GM04503 (cell line): ENCODE measurements at regions not wholly inside any gene's neighbourhood (a gene's known extent, or its start where the extent isn't known, plus 50 kb on each side); places are given as distances from the start of the nearest gene placed in this dataset.
"Not testable (repeated sequence)": the region's sequence is repeated elsewhere in the genome, so short reads cannot be mapped to it uniquely, and the experiment has no call there.

Experiments used
- DNase-seq: peaks from one replicate; pipeline ENCODE4 v3.0.0-alpha.2; 2012; ENCODE audit warnings: low read depth

GRCh38 chr2:15681089-15681885, 89.6 kb downstream of the DDX1 start:
- DNase-seq = no peak

GRCh38 chr2:15682354-15682753, 90.7 kb downstream of the DDX1 start:
- no peak for DNase-seq

GRCh38 chr2:15684161-15685039, 92.7 kb downstream of the DDX1 start:
- DNase-seq = no peak

- no peak for DNase-seq
These were observed 93.5 kb downstream of the DDX1 start for GRCh38 chr2:15685143-15685542.

GRCh38 chr2:15686643-15687042, 95.0 kb downstream of the DDX1 start:
- DNase-seq = no peak

- no peak for DNase-seq
These were observed 95.6 kb downstream of the DDX1 start for GRCh38 chr2:15687243-15687642.

GRCh38 chr2:15687720-15688119, 96.1 kb downstream of the DDX1 start:
- no peak for DNase-seq

GRCh38 chr2:15688924-15689568, 97.4 kb downstream of the DDX1 start:
- no peak for DNase-seq

GRCh38 chr2:15689654-15690053, 98.0 kb downstream of the DDX1 start:
- DNase-seq = no peak

- no peak for DNase-seq
These were observed 100.1 kb downstream of the DDX1 start for GRCh38 chr2:15691586-15692310.

- DNase-seq = no peak
These were observed 101.1 kb downstream of the DDX1 start for GRCh38 chr2:15692551-15693377.

GRCh38 chr2:15693382-15693781, 101.7 kb downstream of the DDX1 start:
- DNase-seq = no peak

- no peak for DNase-seq
These were observed 102.4 kb downstream of the DDX1 start for GRCh38 chr2:15693926-15694588.

GRCh38 chr2:15694589-15694986, 102.9 kb downstream of the DDX1 start:
- DNase-seq = no peak

GRCh38 chr2:15695582-15696330, 104.1 kb downstream of the DDX1 start:
- DNase-seq = no peak

- DNase-seq = not testable (repeated sequence)
These were observed 105.0 kb downstream of the DDX1 start for GRCh38 chr2:15696606-15697170.

GRCh38 chr2:15700131-15700530, 108.5 kb downstream of the DDX1 start:
- DNase-seq = no peak

- no peak for DNase-seq
These were observed 109.1 kb downstream of the DDX1 start for GRCh38 chr2:15700599-15701340.
